ENCODE measurements at regions not wholly inside any gene's neighbourhood (a gene's known extent, or its start where the extent isn't known, plus 50 kb on each side); places are given as distances from the start of the nearest gene placed in this dataset.

DNA sequence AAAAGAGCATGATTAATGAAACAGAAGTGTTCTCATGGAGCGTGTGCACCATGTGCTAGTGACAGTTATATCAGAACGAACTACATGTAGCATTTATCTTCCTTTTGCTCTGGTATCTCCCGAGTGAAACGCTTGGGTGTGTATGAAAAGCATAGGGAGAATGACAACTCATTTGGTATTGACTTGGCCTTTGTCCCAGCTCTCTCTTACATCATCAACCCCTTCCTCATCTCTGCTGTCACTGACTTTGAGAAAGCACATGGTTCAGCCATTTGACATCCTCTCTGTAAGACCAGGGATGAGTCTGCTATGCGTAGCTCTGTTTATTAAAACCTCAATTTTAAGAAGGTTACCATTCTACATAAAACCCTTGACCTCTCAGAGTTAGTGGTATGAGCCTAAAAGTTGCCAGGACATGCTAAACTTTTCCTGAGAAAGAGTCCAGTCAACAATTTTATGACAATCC lies 201.0 kb downstream of the NRIP1 start:
- Histone ChIP-seq H3K27ac (ENCODE audit: low read depth, low read length, poor library complexity, severe bottlenecking) (no peak overlapping the region), H4K20me1 (ENCODE audit: insufficient read depth, low read length) (no peaks in the 10 kb centered on the region), H2AFZ (ENCODE audit: low read length) (no peak overlapping the region), H3K79me2 (ENCODE audit: insufficient read depth, low read depth, low read length) (no peaks in the 10 kb centered on the region), H3K4me3 (ENCODE audit: low read depth, low read length, poor library complexity, severe bottlenecking) (no peak overlapping the region), H3K36me3 (ENCODE audit: insufficient read depth, low read length) (no peaks in the 10 kb centered on the region), H3K9me3 (ENCODE audit: low read length) (no peaks in the 10 kb centered on the region), H3K4me2 (ENCODE audit: low read length) (no peak overlapping the region), H3K4me1 (ENCODE audit: insufficient read depth, low read length, poor library complexity, severe bottlenecking) (no peaks in the 10 kb centered on the region), H3K9me2 (ENCODE audit: insufficient read depth, low read length) (no peaks in the 10 kb centered on the region)
- DNase-seq (ENCODE audit: low spot score), result no peak
- CTCF ChIA-PET (ENCODE audit: unreplicated experiment), result no interaction called here
- TF ChIP-seq, protein P1, sequence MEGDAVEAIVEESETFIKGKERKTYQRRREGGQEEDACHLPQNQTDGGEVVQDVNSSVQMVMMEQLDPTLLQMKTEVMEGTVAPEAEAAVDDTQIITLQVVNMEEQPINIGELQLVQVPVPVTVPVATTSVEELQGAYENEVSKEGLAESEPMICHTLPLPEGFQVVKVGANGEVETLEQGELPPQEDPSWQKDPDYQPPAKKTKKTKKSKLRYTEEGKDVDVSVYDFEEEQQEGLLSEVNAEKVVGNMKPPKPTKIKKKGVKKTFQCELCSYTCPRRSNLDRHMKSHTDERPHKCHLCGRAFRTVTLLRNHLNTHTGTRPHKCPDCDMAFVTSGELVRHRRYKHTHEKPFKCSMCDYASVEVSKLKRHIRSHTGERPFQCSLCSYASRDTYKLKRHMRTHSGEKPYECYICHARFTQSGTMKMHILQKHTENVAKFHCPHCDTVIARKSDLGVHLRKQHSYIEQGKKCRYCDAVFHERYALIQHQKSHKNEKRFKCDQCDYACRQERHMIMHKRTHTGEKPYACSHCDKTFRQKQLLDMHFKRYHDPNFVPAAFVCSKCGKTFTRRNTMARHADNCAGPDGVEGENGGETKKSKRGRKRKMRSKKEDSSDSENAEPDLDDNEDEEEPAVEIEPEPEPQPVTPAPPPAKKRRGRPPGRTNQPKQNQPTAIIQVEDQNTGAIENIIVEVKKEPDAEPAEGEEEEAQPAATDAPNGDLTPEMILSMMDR (conservative IDR thresholded peaks at IDR 0.05; ENCODE audit: low read length), result no peak
- TF ChIP-seq EZH2phosphoT487 (IDR thresholded peaks at IDR 0.05; ENCODE audit: borderline replicate concordance, low read depth, low read length), result no peak
- intact Hi-C loops (cut with micrococcal nuclease; ENCODE audit: unreplicated experiment), result loop anchor here (10.0 kb wide), 2 partner anchors 459 to 721 kb away; no protein-coding TSS in a partner anchor
- BruUV-seq (replicated peaks), result no TSS peak
- POLR2A ChIA-PET, result no interaction called here

DNA sequence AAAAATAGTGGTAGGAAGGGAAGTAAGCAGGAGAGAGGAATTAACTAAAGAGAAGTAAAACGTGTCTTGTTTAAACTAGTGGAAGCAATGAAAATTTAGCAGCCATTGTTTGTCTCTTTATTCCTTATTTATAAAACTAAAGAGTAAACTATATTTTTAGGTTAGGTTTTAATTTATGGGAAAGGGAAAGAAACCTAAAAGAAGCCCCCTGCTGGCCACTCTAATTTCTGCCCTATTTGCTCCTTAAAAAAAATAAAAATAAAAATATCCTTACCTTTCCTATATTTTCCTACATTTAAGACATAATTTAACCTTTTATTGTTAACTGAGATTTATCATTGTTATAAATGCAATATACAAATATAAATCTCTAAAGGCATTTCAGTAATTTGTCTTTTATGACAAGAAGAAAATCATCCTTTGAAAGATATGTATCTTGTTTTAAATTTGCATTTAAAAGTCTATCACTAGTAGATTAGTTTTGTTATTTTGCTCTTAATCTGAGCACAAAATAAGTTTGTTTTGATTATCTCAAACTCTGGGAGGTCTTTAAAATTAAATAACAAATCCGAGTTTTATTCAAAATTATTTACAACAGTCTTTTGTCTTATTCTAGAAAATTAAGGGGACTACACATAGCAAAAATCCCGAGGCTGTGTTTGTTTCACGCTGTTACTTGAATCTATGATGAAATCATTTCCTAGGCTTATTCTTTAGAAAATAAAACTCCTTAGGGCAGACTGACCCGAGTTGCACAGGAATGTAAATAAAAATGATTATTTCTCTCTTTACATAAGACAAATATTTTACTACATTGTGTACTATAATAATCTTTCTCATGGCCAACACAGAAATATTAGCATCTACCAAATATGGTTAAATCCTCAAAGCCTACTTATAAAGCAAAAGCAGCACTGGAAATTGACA lies 201.7 kb downstream of the NRIP1 start:
- peak; percentile 18 for DNase-seq (ENCODE audit: low spot score)
- no peaks in the 10 kb centered on the region for H3K9me2 ChIP-seq (ENCODE audit: insufficient read depth, low read length)
- no peaks in the 10 kb centered on the region for H3K4me1 ChIP-seq (ENCODE audit: insufficient read depth, low read length, poor library complexity, severe bottlenecking)
- no peaks in the 10 kb centered on the region for H3K9me3 ChIP-seq (ENCODE audit: low read length)
- no peak overlapping the region for H3K27ac ChIP-seq (ENCODE audit: low read depth, low read length, poor library complexity, severe bottlenecking)
- H2AFZ ChIP-seq (ENCODE audit: low read length), result no peak overlapping the region
- intact Hi-C loops (cut with micrococcal nuclease; ENCODE audit: unreplicated experiment), result loop anchor here (10.0 kb wide), 2 partner anchors 458 to 722 kb away; no protein-coding TSS in a partner anchor
- no TSS peak for BruUV-seq (replicated peaks)
- no peak overlapping the region for H3K4me3 ChIP-seq (ENCODE audit: low read depth, low read length, poor library complexity, severe bottlenecking)
- H3K4me2 ChIP-seq (ENCODE audit: low read length), result no peak overlapping the region
- no peaks in the 10 kb centered on the region for H3K79me2 ChIP-seq (ENCODE audit: insufficient read depth, low read depth, low read length)
- POLR2A ChIA-PET, result no interaction called here
- TF ChIP-seq, protein P1 (conservative IDR thresholded peaks at IDR 0.05; ENCODE audit: low read length), result peak; percentile 81
- TF ChIP-seq EZH2phosphoT487 (IDR thresholded peaks at IDR 0.05; ENCODE audit: borderline replicate concordance, low read depth, low read length), result no peak
- CTCF ChIA-PET (ENCODE audit: unreplicated experiment), result no interaction called here
- H3K36me3 ChIP-seq (ENCODE audit: insufficient read depth, low read length), result no peaks in the 10 kb centered on the region
- H4K20me1 ChIP-seq (ENCODE audit: insufficient read depth, low read length), result no peaks in the 10 kb centered on the region

DNA sequence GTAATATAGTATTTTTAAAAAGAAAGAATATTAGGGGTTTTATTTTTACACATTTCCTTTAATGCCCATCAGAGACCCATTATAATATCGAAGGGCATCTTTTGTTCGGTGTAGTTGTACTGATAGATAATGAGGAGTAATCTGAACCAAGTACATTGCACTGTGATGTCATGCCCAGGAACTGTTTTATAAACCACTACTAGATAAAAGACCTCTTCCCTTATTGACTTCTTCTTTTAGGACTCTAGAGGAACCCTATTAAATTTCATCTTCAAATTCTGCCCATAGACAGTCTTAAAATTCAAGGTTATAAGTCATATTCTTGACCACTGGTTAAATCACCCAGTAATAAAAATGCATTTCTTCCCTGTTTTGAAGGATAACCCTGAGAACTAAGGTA lies 206.5 kb downstream of the NRIP1 start:
- no peak overlapping the region for H3K27ac ChIP-seq (ENCODE audit: low read depth, low read length, poor library complexity, severe bottlenecking)
- H3K9me3 ChIP-seq (ENCODE audit: low read length), result no peaks in the 10 kb centered on the region
- no peaks in the 10 kb centered on the region for H3K36me3 ChIP-seq (ENCODE audit: insufficient read depth, low read length)
- no TSS peak for BruUV-seq (replicated peaks)
- no peaks in the 10 kb centered on the region for H3K9me2 ChIP-seq (ENCODE audit: insufficient read depth, low read length)
- no peak for DNase-seq (ENCODE audit: low spot score)
- TF ChIP-seq EZH2phosphoT487 (IDR thresholded peaks at IDR 0.05; ENCODE audit: borderline replicate concordance, low read depth, low read length), result no peak
- TF ChIP-seq, protein P1 (conservative IDR thresholded peaks at IDR 0.05; ENCODE audit: low read length), result no peak
- no peak overlapping the region for H2AFZ ChIP-seq (ENCODE audit: low read length)
- intact Hi-C loops (cut with micrococcal nuclease; ENCODE audit: unreplicated experiment), result no loop called here
- no peaks in the 10 kb centered on the region for H3K4me1 ChIP-seq (ENCODE audit: insufficient read depth, low read length, poor library complexity, severe bottlenecking)
- H3K79me2 ChIP-seq (ENCODE audit: insufficient read depth, low read depth, low read length), result no peaks in the 10 kb centered on the region
- POLR2A ChIA-PET, result interaction anchor here (0.6 kb wide), 1 partner anchor 693 kb away, joined by 4 read pairs; no protein-coding TSS in a partner anchor
- CTCF ChIA-PET (ENCODE audit: unreplicated experiment), result no interaction called here
- no peak overlapping the region for H3K4me2 ChIP-seq (ENCODE audit: low read length)
- H4K20me1 ChIP-seq (ENCODE audit: insufficient read depth, low read length), result no peaks in the 10 kb centered on the region
- H3K4me3 ChIP-seq (ENCODE audit: low read depth, low read length, poor library complexity, severe bottlenecking), result no peak overlapping the region
